HUDEP-2 (cell line): ENCODE measurements at regions not wholly inside any gene's neighbourhood (a gene's known extent, or its start where the extent isn't known, plus 50 kb on each side); places are given as distances from the start of the nearest gene placed in this dataset.

Source experiments
- DNase-seq, 76 experiments: peaks; one replicate each; lab custom pipeline; 2025; ENCODE audit not compliant: unreplicated experiment in 76 of 76; lab: John Stamatoyannopoulos, UW

GRCh38 chr12:43100231-43100630, 451.8 kb downstream of the ADAMTS20 start:
- DNase-seq = no peak

- DNase-seq = no peak
These were observed 452.3 kb downstream of the ADAMTS20 start for GRCh38 chr12:43099691-43100163.

GRCh38 chr12:43098766-43099550, 453.0 kb downstream of the ADAMTS20 start:
- DNase-seq = no peak

- DNase-seq = no peak
These were observed 453.9 kb downstream of the ADAMTS20 start for GRCh38 chr12:43098071-43098470.

- DNase-seq = no peak
These were observed 454.5 kb downstream of the ADAMTS20 start for GRCh38 chr12:43097471-43097870.

GRCh38 chr12:43095669-43096280, 456.2 kb downstream of the ADAMTS20 start:
- DNase-seq = no peak

- DNase-seq = no peak
These were observed 457.0 kb downstream of the ADAMTS20 start for GRCh38 chr12:43094886-43095575.

GRCh38 chr12:43090981-43091380, 461.0 kb downstream of the ADAMTS20 start:
- DNase-seq = no peak

GRCh38 chr12:43087195-43088091, 464.6 kb downstream of the ADAMTS20 start:
- no peak for DNase-seq

- no peak for DNase-seq
These were observed 472.5 kb downstream of the ADAMTS20 start for GRCh38 chr12:43079476-43079875.

GRCh38 chr12:43078976-43079375, 473.0 kb downstream of the ADAMTS20 start:
- no peak for DNase-seq

GRCh38 chr12:43072431-43072830, 479.6 kb downstream of the ADAMTS20 start:
- DNase-seq = no peak

- no peak for DNase-seq
These were observed 480.2 kb upstream of the PRICKLE1 start for GRCh38 chr12:43069768-43070221.

GRCh38 chr12:43066471-43066870, 476.9 kb upstream of the PRICKLE1 start:
- no peak for DNase-seq

GRCh38 chr12:43063650-43064049, 474.1 kb upstream of the PRICKLE1 start:
- no peak for DNase-seq

- no peak for DNase-seq
These were observed 472.8 kb upstream of the PRICKLE1 start for GRCh38 chr12:43062201-43062895.

GRCh38 chr12:43060742-43061141, 471.2 kb upstream of the PRICKLE1 start:
- DNase-seq = no peak

GRCh38 chr12:43058616-43059015, 469.1 kb upstream of the PRICKLE1 start:
- no peak for DNase-seq

- DNase-seq = no peak
These were observed 468.0 kb upstream of the PRICKLE1 start for GRCh38 chr12:43057566-43057965.

GRCh38 chr12:43054085-43054484, 464.5 kb upstream of the PRICKLE1 start:
- no peak for DNase-seq
